ENCODE measurements at regions not wholly inside any gene's neighbourhood (a gene's known extent, or its start where the extent isn't known, plus 50 kb on each side); places are given as distances from the start of the nearest gene placed in this dataset.

GRCh38 chr3:189557824-189558223 is 73.4 kb upstream of the TP63 start:
- Histone ChIP-seq H2AK5ac (ENCODE audit: low read depth, low read length) (no peak overlapping the region), H2BK15ac (ENCODE audit: low read depth, low read length) (no peak overlapping the region), H4K8ac (ENCODE audit: low read depth in 2 of 2, low read length in 2 of 2) (no peak overlapping the region), H3K4me2 (ENCODE audit: low read depth, low read length) (no peak overlapping the region), H3K4ac (ENCODE audit: low read depth, low read length) (no peak overlapping the region), H2AFZ (replicated peaks; ENCODE audit: low read length, poor library complexity) (no peak overlapping the region), H3K4me3 (ENCODE audit: insufficient read depth, low read depth, low read length) (no peak overlapping the region), H3K27me3 (ENCODE audit: control insufficient read depth, insufficient read depth, low read length) (no peaks in the 10 kb centered on the region), H3K4me1 (ENCODE audit: control insufficient read depth, insufficient read depth, low read length) (no peaks in the 10 kb centered on the region), H2AK9ac (replicated peaks; ENCODE audit: low read depth, low read length, poor library complexity) (no peak overlapping the region), H3K56ac (ENCODE audit: extremely low read depth, insufficient read depth, low read length) (no peak overlapping the region), H3K36me3 (ENCODE audit: control insufficient read depth, insufficient read depth, low read length) (no peaks in the 10 kb centered on the region), H3K27ac (ENCODE audit: insufficient read depth, low read length) (no peak overlapping the region), H3K14ac (replicated peaks; ENCODE audit: low read depth, low read length) (no peak overlapping the region), H4K91ac (ENCODE audit: insufficient read depth, low read depth, low read length) (no peak overlapping the region), H2BK5ac (ENCODE audit: low read depth, low read length, poor library complexity, severe bottlenecking) (no peak overlapping the region), H3K9ac (ENCODE audit: low read depth, low read length) (no peak overlapping the region), H4K5ac (ENCODE audit: low read depth, low read length) (no peak overlapping the region), H3K23ac (ENCODE audit: low read depth, low read length) (no peak overlapping the region), H2BK120ac (ENCODE audit: low read depth, low read length) (no peak overlapping the region), H3K9me1 (ENCODE audit: insufficient read depth, low read length) (no peaks in the 10 kb centered on the region), H3K9me3 (ENCODE audit: control insufficient read depth, insufficient read depth, low read length) (no peaks in the 10 kb centered on the region), H3K18ac (ENCODE audit: low read depth, low read length) (no peak overlapping the region), H3K79me1 (ENCODE audit: low read depth in 1 of 2, low read length in 2 of 2) (no peaks in the 10 kb centered on the region), H2BK20ac (ENCODE audit: low read depth, low read length) (no peak overlapping the region), H4K20me1 (ENCODE audit: insufficient read depth, low read length) (no peaks in the 10 kb centered on the region)
- in situ Hi-C loops (cut with MboI; ENCODE audit: low sequenced_read_pairs) = no loop called here
- POLR2A ChIA-PET (ENCODE audit: unreplicated experiment) = no interaction called here
- dilution Hi-C loops (cut with HindIII; ENCODE audit: low sequenced_read_pairs, unreplicated experiment) = no loop called here
- WGBS, 2 experiments (ENCODE audit: extremely low coverage in 2 of 2, insufficient read length in 1 of 2) = no CpG with 5 or more reads among the region's 3 CpGs
- DNase-seq (no peak), ATAC-seq (ENCODE audit: low read depth) (no peak)
- intact Hi-C loops (cut with micrococcal nuclease) = no loop called here
- CTCF ChIA-PET = interaction anchor here (1.6 kb wide), 1 partner anchor 12 kb away, joined by 5 read pairs; no protein-coding TSS in a partner anchor
- TF ChIP-seq MAZ (IDR thresholded peaks at IDR 0.05; ENCODE audit: borderline replicate concordance, low read depth, low read length) = no peak
- no TSS peak for BruUV-seq (replicated peaks)
